Neural cell (in vitro differentiated cells): ENCODE measurements at regions not wholly inside any gene's neighbourhood (a gene's known extent, or its start where the extent isn't known, plus 50 kb on each side); places are given as distances from the start of the nearest gene placed in this dataset.

Source experiments
- EZH2 ChIP-seq: fragments of 200-600, 300-800 bp; shearing (Covaris generic), sonication (generic); IDR thresholded peaks from 2 replicates; pipeline ENCODE4 v1.6.1; 2014; ENCODE audit warnings: antibody characterized with exemption, low read length, borderline replicate concordance, mild to moderate bottlenecking; ENCODE audit not compliant: insufficient read depth, poor library complexity, severe bottlenecking
- TAF1 ChIP-seq: IDR thresholded peaks from 2 replicates; pipeline ENCODE4 v1.6.1; 2012; ENCODE audit warnings: low read depth
- TF ChIP-seq, protein P1 (sequence below): fragments of 450-650 bp; IDR thresholded peaks from 2 replicates; pipeline ENCODE4 v1.5.1; 2014; ENCODE audit warnings: antibody characterized with exemption, mild to moderate bottlenecking, moderate library complexity; ENCODE audit not compliant: poor library complexity, severe bottlenecking

DNA sequence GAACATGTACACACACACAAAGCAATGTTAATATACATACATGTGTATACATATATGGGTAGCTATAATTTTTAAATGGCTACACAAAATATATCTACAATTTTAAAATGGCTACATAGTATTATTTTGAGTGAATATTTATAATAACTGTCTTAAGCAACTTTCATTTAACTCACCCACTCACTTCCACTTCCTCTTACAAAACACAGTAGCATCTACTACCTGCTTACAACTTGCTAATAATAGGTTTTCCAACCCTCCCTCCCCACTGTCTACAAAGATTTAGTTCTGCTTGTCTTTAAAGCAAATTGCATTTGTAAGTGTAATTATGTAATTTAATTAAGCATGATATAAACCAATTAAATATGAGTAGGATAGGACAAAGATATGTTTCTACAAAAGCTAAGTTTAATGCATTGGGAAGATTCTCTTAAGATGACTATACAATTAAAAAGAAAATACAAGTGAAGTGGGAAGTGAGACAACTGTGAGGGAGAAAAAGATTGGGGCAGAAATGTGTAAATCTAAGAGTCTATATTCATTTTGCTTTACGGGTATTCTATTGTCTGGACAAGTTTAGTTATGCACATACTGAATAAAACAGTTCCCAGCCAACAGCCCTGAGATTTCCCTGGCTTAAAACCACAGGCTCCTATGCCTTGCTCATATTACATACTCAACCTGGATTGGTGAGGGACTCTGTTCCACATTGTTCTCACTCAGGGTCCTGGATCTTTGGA is 583.1 kb downstream of the EFNB2 start:
- TF ChIP-seq, protein P1, sequence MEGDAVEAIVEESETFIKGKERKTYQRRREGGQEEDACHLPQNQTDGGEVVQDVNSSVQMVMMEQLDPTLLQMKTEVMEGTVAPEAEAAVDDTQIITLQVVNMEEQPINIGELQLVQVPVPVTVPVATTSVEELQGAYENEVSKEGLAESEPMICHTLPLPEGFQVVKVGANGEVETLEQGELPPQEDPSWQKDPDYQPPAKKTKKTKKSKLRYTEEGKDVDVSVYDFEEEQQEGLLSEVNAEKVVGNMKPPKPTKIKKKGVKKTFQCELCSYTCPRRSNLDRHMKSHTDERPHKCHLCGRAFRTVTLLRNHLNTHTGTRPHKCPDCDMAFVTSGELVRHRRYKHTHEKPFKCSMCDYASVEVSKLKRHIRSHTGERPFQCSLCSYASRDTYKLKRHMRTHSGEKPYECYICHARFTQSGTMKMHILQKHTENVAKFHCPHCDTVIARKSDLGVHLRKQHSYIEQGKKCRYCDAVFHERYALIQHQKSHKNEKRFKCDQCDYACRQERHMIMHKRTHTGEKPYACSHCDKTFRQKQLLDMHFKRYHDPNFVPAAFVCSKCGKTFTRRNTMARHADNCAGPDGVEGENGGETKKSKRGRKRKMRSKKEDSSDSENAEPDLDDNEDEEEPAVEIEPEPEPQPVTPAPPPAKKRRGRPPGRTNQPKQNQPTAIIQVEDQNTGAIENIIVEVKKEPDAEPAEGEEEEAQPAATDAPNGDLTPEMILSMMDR, result no peak
- TF ChIP-seq EZH2 (no peak), TAF1 (no peak)
